ENCODE measurements at regions not wholly inside any gene's neighbourhood (a gene's known extent, or its start where the extent isn't known, plus 50 kb on each side); places are given as distances from the start of the nearest gene placed in this dataset.

- TF ChIP-seq EP300 (IDR thresholded peaks at IDR 0.05; ENCODE audit: borderline replicate concordance in 1 of 2, low read depth in 1 of 2, low read length in 1 of 2) (no peak), MAX (IDR thresholded peaks at IDR 0.05; ENCODE audit: low read depth) (no peak), CHD2 (IDR thresholded peaks at IDR 0.05; ENCODE audit: low read length, partially characterized antibody) (no peak), CTCF (IDR thresholded peaks at IDR 0.05) (no peak), FOSL2 (IDR thresholded peaks at IDR 0.05; ENCODE audit: borderline replicate concordance, low read depth) (no peak), REST (IDR thresholded peaks at IDR 0.05; ENCODE audit: low read depth, low read length) (no peak), POLR2AphosphoS5 (IDR thresholded peaks at IDR 0.05; ENCODE audit: low read depth, low read length) (no peak), EZH2phosphoT487 (IDR thresholded peaks at IDR 0.05; ENCODE audit: borderline replicate concordance, low read depth) (no peak), SIN3A (IDR thresholded peaks at IDR 0.05; ENCODE audit: borderline replicate concordance, low read depth, low read length) (no peak)
- TF ChIP-seq, protein P1, sequence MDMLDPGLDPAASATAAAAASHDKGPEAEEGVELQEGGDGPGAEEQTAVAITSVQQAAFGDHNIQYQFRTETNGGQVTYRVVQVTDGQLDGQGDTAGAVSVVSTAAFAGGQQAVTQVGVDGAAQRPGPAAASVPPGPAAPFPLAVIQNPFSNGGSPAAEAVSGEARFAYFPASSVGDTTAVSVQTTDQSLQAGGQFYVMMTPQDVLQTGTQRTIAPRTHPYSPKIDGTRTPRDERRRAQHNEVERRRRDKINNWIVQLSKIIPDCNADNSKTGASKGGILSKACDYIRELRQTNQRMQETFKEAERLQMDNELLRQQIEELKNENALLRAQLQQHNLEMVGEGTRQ (IDR thresholded peaks at IDR 0.05; ENCODE audit: borderline replicate concordance, low read depth, low read length), result no peak
Measured at GRCh38 chr2:128879161-128879560, 560.5 kb upstream of the HS6ST1 start.

Data from SK-N-SH (cell line).